BJ (cell line): ENCODE measurements at regions not wholly inside any gene's neighbourhood (a gene's known extent, or its start where the extent isn't known, plus 50 kb on each side); places are given as distances from the start of the nearest gene placed in this dataset.

Source experiments
- CTCF ChIA-PET: fragments of 350-600 bp; formaldehyde crosslinking; extraction: SDS; loops from one replicate; lab custom pipeline; 2021; ENCODE audit warnings: antibody characterized with exemption, inconsistent platforms; lab: Yijun Ruan, JAX
- POLR2A ChIA-PET: fragments of 300-600 bp; sonication (Branson Sonifier 250); formaldehyde crosslinking; extraction: SDS; loops from one replicate; lab custom pipeline; 2021; ENCODE audit warnings: antibody characterized with exemption; lab: Charles Lee
- DNase-seq: peaks from one replicate; pipeline ENCODE4 v3.0.0-alpha.2; 2011; ENCODE audit warnings: low read depth
- H3K27me3 ChIP-seq: 2 replicates; pipeline ENCODE4 v1.6.0; 2011; ENCODE audit warnings: low read length; ENCODE audit not compliant: control insufficient read depth, insufficient read depth
- H3K36me3 ChIP-seq: 2 replicates; pipeline ENCODE4 v1.5.1; 2011; ENCODE audit warnings: low read length; ENCODE audit not compliant: control insufficient read depth, insufficient read depth
- H3K4me3 ChIP-seq: 2 replicates; pipeline ENCODE4 v1.5.1; 2011; ENCODE audit warnings: low read depth, mild to moderate bottlenecking, control low read depth, low read length
- TF ChIP-seq, protein P1 (sequence below): IDR thresholded peaks from 2 replicates; pipeline ENCODE4 v1.5.1; 2011; ENCODE audit warnings: low read depth, mild to moderate bottlenecking, control low read depth, inconsistent platforms, low read length, moderate library complexity; ENCODE audit not compliant: insufficient read depth

DNA sequence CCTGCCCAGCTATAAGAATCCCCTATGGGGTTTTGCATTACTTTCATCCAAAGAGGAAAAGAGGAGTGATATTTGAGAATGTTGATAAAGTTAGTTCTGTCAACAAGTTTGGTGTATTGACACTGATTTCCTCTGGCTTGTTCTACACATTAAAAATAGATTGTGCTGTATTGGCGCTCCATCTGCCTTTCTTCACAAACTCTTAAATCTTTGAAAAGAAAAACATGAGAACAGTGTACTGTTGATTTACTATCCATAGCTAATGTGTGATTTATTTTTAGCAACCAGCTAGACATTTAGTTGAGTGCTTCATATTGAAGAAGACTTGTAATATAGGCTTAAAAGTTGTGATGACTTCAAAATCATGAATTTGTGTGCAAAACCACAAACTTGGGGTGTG is 261.2 kb upstream of the ANKRD50 start:
- TF ChIP-seq, protein P1, sequence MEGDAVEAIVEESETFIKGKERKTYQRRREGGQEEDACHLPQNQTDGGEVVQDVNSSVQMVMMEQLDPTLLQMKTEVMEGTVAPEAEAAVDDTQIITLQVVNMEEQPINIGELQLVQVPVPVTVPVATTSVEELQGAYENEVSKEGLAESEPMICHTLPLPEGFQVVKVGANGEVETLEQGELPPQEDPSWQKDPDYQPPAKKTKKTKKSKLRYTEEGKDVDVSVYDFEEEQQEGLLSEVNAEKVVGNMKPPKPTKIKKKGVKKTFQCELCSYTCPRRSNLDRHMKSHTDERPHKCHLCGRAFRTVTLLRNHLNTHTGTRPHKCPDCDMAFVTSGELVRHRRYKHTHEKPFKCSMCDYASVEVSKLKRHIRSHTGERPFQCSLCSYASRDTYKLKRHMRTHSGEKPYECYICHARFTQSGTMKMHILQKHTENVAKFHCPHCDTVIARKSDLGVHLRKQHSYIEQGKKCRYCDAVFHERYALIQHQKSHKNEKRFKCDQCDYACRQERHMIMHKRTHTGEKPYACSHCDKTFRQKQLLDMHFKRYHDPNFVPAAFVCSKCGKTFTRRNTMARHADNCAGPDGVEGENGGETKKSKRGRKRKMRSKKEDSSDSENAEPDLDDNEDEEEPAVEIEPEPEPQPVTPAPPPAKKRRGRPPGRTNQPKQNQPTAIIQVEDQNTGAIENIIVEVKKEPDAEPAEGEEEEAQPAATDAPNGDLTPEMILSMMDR: no peak
- no peaks in the 10 kb centered on the region for H3K27me3 ChIP-seq
- POLR2A ChIA-PET: no interaction called here
- no peaks in the 10 kb centered on the region for H3K36me3 ChIP-seq
- DNase-seq: no peak
- CTCF ChIA-PET: no interaction called here
- no peak overlapping the region for H3K4me3 ChIP-seq

DNA sequence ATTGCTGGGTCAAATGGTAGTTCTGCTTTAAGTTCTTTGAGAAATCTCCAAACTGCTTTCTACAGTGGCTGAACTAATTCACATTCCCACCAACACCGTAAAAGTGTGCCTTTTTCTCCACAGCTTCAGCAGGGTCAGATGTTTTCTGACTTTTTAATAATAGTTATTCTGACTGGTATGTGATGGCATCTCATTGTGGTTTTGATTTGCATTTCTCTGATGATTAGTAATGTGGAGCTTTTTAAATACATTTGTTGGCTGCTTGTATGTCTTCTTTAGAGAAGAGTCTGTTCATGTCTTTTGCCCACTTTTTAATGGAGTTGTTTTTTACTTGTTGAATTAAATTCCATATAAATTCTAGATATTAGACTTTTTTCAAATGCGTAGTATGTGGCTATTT is 257.5 kb upstream of the ANKRD50 start:
- ChIA-PET CTCF (no interaction called here), POLR2A (no interaction called here)
- Histone ChIP-seq H3K4me3 (no peak overlapping the region), H3K36me3 (no peaks in the 10 kb centered on the region), H3K27me3 (no peaks in the 10 kb centered on the region)
- DNase-seq: peak; percentile 44
- TF ChIP-seq, protein P1: no peak

DNA sequence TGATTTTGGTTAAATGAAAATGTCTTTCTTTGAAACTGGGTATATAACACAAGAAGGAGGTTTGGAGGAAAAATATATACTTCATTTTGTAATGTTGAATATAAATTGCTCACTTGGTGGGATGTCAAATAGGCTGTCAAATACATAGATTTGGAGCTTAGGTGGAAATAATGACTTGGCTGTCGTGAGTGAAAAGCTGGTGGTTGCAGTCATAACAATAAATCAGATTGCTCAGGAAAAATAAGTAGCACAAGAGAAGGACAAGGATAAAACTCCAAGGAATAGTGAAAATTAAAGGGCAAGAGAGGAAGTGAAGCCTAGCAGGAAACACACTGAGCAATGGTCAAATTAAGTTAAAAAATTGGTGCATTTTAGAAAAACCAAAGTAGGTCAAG is 253.0 kb upstream of the ANKRD50 start:
- POLR2A ChIA-PET: no interaction called here
- no peaks in the 10 kb centered on the region for H3K36me3 ChIP-seq
- CTCF ChIA-PET: no interaction called here
- H3K4me3 ChIP-seq: no peak overlapping the region
- no peaks in the 10 kb centered on the region for H3K27me3 ChIP-seq
- TF ChIP-seq, protein P1: no peak
- no peak for DNase-seq

DNA sequence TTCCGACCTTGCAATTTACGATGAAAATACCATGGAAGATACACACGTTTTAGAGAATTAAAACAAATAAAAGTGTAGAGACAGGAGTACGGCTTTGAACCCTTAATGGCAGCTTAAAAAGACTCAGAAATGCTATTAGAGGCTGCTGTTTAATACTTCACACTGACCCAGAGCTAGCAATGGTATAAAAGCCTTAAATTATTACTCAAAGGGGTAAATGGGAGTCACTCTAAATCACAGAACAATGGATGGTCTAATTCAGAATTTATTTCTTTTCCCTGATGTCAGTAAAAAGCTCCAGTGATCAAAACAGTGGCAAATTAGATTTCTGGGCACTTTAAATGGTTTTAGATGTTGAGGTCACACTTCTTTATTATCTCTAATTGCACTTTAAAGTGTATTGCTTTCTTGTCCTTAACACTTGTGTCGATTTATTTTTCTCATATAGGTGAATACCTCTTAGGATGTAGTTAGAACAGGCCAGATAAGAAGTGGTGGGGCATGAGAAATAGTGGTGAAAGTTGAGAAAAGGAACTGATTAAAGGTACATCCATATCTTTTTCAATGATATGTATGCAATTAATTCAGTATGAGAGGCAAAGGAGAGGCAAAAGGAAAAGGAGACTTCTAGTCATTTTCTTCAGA is 252.4 kb upstream of the ANKRD50 start:
- no peak for DNase-seq
- POLR2A ChIA-PET: no interaction called here
- H3K4me3 ChIP-seq: no peak overlapping the region
- TF ChIP-seq, protein P1: no peak
- CTCF ChIA-PET: no interaction called here
- H3K36me3 ChIP-seq: no peaks in the 10 kb centered on the region
- no peaks in the 10 kb centered on the region for H3K27me3 ChIP-seq

DNA sequence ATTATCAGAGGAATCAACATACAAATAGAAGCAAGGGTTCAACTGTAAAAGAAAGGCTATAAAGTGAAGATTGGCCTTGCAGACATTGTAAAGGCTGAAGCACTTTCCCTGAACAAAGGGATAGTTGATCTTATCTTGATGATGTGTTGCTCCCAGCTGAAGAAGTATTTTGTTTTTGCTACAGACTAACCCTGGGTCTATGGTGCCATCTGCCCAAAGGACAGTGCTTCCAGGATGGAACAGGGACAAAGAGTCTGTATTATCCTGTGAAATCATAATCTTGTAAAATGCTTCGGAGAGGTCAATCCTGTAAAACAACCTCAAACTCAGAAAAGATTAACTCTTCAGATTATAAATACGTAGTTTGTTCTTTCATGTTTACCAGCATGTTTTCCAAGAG is 251.7 kb upstream of the ANKRD50 start:
- Histone ChIP-seq H3K27me3 (no peaks in the 10 kb centered on the region), H3K4me3 (no peak overlapping the region), H3K36me3 (no peaks in the 10 kb centered on the region)
- CTCF ChIA-PET: no interaction called here
- POLR2A ChIA-PET: no interaction called here
- no peak for DNase-seq
- TF ChIP-seq, protein P1: no peak
